Keratinocyte (primary cell): ENCODE measurements at regions not wholly inside any gene's neighbourhood (a gene's known extent, or its start where the extent isn't known, plus 50 kb on each side); places are given as distances from the start of the nearest gene placed in this dataset.

Experiments used
- DNase-seq: peaks from one replicate; pipeline ENCODE4 v3.0.0-alpha.2; 2011; ENCODE audit warnings: low read depth, missing footprints, low spot score
- FAIRE-seq: peaks from 2 replicates; lab custom pipeline; 2011; peaks lifted over from hg19 to GRCh38; lab: Jason Lieb, UNC
- H2AFZ ChIP-seq: 2 replicates; pipeline ENCODE4 v1.6.0; 2012; ENCODE audit warnings: low read length, control low read depth, inconsistent platforms; ENCODE audit not compliant: control insufficient read depth
- H3K27ac ChIP-seq: 2 replicates; pipeline ENCODE4 v1.5.1; 2011; ENCODE audit warnings: low read length; ENCODE audit not compliant: control insufficient read depth, insufficient read depth
- H3K27me3 ChIP-seq: 3 replicates; pipeline ENCODE4 v1.6.0; 2011; ENCODE audit warnings: low read length; ENCODE audit not compliant: control insufficient read depth, insufficient read depth; ENCODE audit errors: extremely low read depth
- H3K36me3 ChIP-seq, 2 experiments: 2 replicates in 1 of 2; 3 replicates in 1 of 2; pipeline ENCODE4 v1.5.1; 2011; ENCODE audit warnings: low read length in 2 of 2, mild to moderate bottlenecking in 1 of 2; ENCODE audit not compliant: control insufficient read depth in 2 of 2, insufficient read depth in 2 of 2; ENCODE audit errors: extremely low read depth in 1 of 2
- H3K4me1 ChIP-seq: 3 replicates; pipeline ENCODE4 v1.5.1; 2011; ENCODE audit warnings: low read length; ENCODE audit not compliant: control insufficient read depth, insufficient read depth; ENCODE audit errors: extremely low read depth
- H3K4me2 ChIP-seq: 3 replicates; pipeline ENCODE4 v1.6.0; 2011; ENCODE audit warnings: low read depth, low read length; ENCODE audit not compliant: control insufficient read depth, insufficient read depth; ENCODE audit errors: extremely low read depth
- H3K4me3 ChIP-seq, 3 experiments: fragments of 200-600 bp in 1 of 3; sonication (generic) in 1 of 3; 2 replicates in 2 of 3; 3 replicates in 1 of 3; pipeline ENCODE4 v1.5.1; 2011 to 2016; ENCODE audit warnings: low read length in 3 of 3, mild to moderate bottlenecking in 3 of 3, control low read depth in 2 of 3, inconsistent platforms in 1 of 3, low read depth in 1 of 3, mixed read lengths in 1 of 3, mixed run types in 1 of 3, moderate library complexity in 1 of 3; ENCODE audit not compliant: control insufficient read depth in 2 of 3, insufficient read depth in 2 of 3; ENCODE audit errors: extremely low read depth in 1 of 3
- H3K79me2 ChIP-seq: 2 replicates; pipeline ENCODE4 v1.6.0; 2012; ENCODE audit warnings: low read length; ENCODE audit not compliant: control insufficient read depth, insufficient read depth
- H3K9ac ChIP-seq: 3 replicates; pipeline ENCODE4 v1.6.0; 2011; ENCODE audit warnings: low read length; ENCODE audit not compliant: control insufficient read depth, insufficient read depth; ENCODE audit errors: extremely low read depth
- H3K9me1 ChIP-seq: 3 replicates; pipeline ENCODE4 v1.6.0; 2011; ENCODE audit warnings: low read length; ENCODE audit not compliant: control insufficient read depth, insufficient read depth; ENCODE audit errors: extremely low read depth
- H3K9me3 ChIP-seq: 2 replicates; pipeline ENCODE4 v1.5.1; 2012; ENCODE audit warnings: low read depth, low read length; ENCODE audit not compliant: control insufficient read depth
- H4K20me1 ChIP-seq: 3 replicates; pipeline ENCODE4 v1.6.0; 2011; ENCODE audit warnings: low read length; ENCODE audit not compliant: control insufficient read depth, insufficient read depth; ENCODE audit errors: extremely low read depth
- EZH2 ChIP-seq: IDR thresholded peaks from one replicate; pipeline ENCODE4 v1.6.1; 2012; ENCODE audit warnings: inconsistent platforms, mild to moderate bottlenecking, low read length, moderate library complexity
- dilution Hi-C: fragments of 300-500 bp; cut with MboI; formaldehyde crosslinking; loops from one replicate; pipeline ENCODE4 v1.7.0; 2020; ENCODE audit warnings: low sequenced_read_pairs; ENCODE audit not compliant: extremely low pct_ligation_motif_present
- TF ChIP-seq, protein P1 (sequence below), 3 experiments: IDR thresholded peaks in 1 of 3; conservative IDR thresholded peaks in 1 of 3; optimal IDR thresholded peaks in 1 of 3; 2 replicates in 2 of 3; 3 replicates in 1 of 3; pipeline versions ENCODE3 to v1.5.1; 2011; ENCODE audit warnings: low read length in 3 of 3, mild to moderate bottlenecking in 3 of 3, moderate library complexity in 2 of 3, control low read depth in 1 of 3, inconsistent platforms in 1 of 3; ENCODE audit not compliant: insufficient read depth in 2 of 3; ENCODE audit errors: extremely low read depth in 1 of 3

DNA sequence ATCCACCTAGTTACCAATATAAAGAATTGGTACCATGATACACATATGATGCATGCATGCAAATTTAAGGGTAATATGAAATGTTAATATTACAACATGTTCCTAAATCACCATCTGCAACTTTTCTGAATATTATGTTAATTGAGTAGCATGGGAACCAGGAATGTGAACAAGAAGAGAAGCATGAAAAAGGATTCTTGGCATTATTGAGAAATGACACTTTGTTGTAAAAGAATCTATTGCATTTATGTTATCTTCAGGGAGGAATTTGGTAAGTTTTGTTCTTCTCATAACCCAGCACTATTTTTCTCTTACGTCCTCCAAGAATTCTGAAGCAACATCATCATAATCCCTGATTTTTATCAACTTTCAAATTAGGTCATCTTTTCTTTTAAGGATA is 159.9 kb upstream of the SLC25A13 start:
- no peaks in the 10 kb centered on the region for H4K20me1 ChIP-seq
- TF ChIP-seq EZH2 = no peak
- TF ChIP-seq, protein P1, sequence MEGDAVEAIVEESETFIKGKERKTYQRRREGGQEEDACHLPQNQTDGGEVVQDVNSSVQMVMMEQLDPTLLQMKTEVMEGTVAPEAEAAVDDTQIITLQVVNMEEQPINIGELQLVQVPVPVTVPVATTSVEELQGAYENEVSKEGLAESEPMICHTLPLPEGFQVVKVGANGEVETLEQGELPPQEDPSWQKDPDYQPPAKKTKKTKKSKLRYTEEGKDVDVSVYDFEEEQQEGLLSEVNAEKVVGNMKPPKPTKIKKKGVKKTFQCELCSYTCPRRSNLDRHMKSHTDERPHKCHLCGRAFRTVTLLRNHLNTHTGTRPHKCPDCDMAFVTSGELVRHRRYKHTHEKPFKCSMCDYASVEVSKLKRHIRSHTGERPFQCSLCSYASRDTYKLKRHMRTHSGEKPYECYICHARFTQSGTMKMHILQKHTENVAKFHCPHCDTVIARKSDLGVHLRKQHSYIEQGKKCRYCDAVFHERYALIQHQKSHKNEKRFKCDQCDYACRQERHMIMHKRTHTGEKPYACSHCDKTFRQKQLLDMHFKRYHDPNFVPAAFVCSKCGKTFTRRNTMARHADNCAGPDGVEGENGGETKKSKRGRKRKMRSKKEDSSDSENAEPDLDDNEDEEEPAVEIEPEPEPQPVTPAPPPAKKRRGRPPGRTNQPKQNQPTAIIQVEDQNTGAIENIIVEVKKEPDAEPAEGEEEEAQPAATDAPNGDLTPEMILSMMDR (optimal IDR thresholded peaks at IDR 0.05 in 1 of 3, IDR thresholded peaks at IDR 0.05 in 1 of 3, conservative IDR thresholded peaks at IDR 0.05 in 1 of 3; ENCODE audit: extremely low read depth in 1 of 3, insufficient read depth in 2 of 3, low read length in 3 of 3) = no peak
- no peak overlapping the region for H3K4me3 ChIP-seq
- no peaks in the 10 kb centered on the region for H3K9me3 ChIP-seq
- H2AFZ ChIP-seq = no peak overlapping the region
- no peak overlapping the region for H3K9ac ChIP-seq
- DNase-seq (no peak), FAIRE-seq (no peak)
- H3K36me3 ChIP-seq = no peaks in the 10 kb centered on the region
- no peak overlapping the region for H3K27ac ChIP-seq
- H3K4me2 ChIP-seq = no peak overlapping the region
- no peaks in the 10 kb centered on the region for H3K9me1 ChIP-seq
- H3K4me1 ChIP-seq = no peaks in the 10 kb centered on the region
- H3K79me2 ChIP-seq = no peaks in the 10 kb centered on the region
- no peaks in the 10 kb centered on the region for H3K27me3 ChIP-seq
- dilution Hi-C loops = no loop called here

GRCh38 chr7:96479015-96479645 is 157.2 kb upstream of the SLC25A13 start:
- H4K20me1 ChIP-seq = no peaks in the 10 kb centered on the region
- no peaks in the 10 kb centered on the region for H3K36me3 ChIP-seq
- H3K9me1 ChIP-seq = no peaks in the 10 kb centered on the region
- no peaks in the 10 kb centered on the region for H3K79me2 ChIP-seq
- DNase-seq (no peak), FAIRE-seq (no peak)
- TF ChIP-seq EZH2 = no peak
- TF ChIP-seq, protein P1 (optimal IDR thresholded peaks at IDR 0.05 in 1 of 3, IDR thresholded peaks at IDR 0.05 in 1 of 3, conservative IDR thresholded peaks at IDR 0.05 in 1 of 3; ENCODE audit: extremely low read depth in 1 of 3, insufficient read depth in 2 of 3, low read length in 3 of 3) = no peak
- H3K4me3 ChIP-seq = no peak overlapping the region
- no peak overlapping the region for H2AFZ ChIP-seq
- H3K27ac ChIP-seq = no peak overlapping the region
- H3K27me3 ChIP-seq = no peaks in the 10 kb centered on the region
- no peaks in the 10 kb centered on the region for H3K4me1 ChIP-seq
- dilution Hi-C loops = no loop called here
- no peak overlapping the region for H3K4me2 ChIP-seq
- no peak overlapping the region for H3K9ac ChIP-seq
- no peaks in the 10 kb centered on the region for H3K9me3 ChIP-seq
